ENCODE measurements at regions not wholly inside any gene's neighbourhood (a gene's known extent, or its start where the extent isn't known, plus 50 kb on each side); places are given as distances from the start of the nearest gene placed in this dataset.
A peak's percentile ranks its signal among the peaks of the same experiment; 100 is the strongest.

- no peak for DNase-seq (ENCODE audit: low read depth)
Observed at GRCh38 chr12:123100882-123101281, 50.0 kb downstream of the PITPNM2 start.

DNA sequence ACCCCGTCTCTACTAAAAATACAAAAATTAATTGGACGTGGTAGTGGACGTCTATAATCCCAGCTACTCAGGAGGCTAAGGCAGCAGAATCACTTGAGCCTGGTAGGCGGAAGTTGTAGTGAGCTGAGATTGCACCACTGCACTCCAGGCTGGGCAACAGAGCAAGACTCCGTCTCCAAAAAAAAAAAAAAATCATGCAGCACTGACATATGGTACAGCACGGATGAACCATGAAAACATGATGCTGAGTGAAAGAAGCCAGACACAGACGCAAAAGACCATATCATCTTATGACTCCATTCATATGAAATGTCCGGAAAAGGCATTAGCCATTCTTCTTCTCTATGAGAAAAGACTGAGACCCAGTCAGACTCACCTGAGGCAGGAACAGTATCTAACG is 50.4 kb downstream of the PITPNM2 start:
- DNase-seq (ENCODE audit: low read depth), result no peak

GRCh38 chr12:123099560-123100192 is 51.2 kb downstream of the PITPNM2 start:
- no peak for DNase-seq (ENCODE audit: low read depth)

DNA sequence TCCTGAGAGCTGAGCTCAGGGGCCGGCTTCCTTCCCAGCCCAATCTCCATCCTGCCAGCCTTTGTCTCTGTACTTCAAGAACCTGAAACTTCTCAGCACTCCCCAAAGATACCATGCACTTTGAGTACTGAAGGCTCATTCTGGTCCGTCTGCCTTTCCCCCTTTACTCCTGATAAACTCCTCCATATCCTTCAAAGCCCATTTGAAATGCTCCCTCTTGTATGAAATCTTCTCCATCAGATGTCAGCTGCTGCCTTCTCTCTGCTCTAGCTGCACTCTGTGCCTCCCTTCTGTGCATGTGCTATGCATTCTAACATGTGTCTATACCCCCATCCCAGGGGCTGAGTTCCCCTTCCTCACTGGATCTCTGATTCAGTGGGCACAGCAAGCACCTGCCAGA is 52.1 kb downstream of the PITPNM2 start:
- no peak for DNase-seq (ENCODE audit: low read depth)

DNA sequence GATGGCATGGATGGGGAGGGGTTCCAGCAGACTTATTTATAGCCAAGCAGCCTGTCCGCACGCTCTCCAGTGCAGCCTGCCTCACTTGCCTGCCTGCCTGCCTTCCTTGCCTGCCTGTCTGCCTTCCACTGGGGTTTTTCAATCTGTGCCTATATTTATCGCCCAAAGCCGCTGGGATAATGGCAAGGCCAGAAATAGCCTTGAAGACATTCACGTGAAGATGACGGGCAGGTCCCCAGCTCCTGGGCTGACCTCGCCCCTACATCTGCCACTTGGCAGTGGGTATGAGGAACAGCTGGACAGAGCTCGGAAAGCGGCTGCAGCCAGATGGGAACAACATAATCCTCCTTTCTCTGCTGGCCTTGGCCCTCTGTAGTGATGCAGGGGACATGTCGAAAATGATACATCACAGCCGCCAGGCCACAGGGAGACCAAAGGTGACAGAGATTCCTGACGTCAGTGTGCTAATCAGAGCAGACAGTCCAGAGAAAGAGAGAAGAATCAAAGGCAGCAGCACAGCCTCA is 53.3 kb downstream of the PITPNM2 start:
- DNase-seq (ENCODE audit: low read depth), result no peak

- DNase-seq (ENCODE audit: low read depth), result no peak
Observed at GRCh38 chr12:123096741-123097140, 54.1 kb downstream of the PITPNM2 start.

DNA sequence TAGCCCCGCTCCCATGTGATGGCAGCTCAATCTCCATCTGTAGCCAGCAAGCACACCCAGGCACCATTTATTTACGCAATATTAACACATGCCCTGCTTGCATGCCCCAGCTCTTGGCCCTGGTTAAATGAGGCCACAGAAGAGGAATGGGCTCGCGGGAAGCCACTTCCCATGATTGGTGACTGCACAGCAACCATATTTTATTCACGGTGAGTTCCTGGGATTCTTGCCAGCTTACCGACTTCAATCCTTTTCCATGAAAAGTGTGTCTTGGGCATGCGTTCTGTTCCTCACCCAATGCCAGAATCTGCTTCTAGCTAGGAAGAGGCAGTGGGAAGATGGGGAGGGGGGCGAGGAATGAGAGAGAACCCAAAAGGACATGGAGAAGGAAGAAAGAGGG is 54.7 kb downstream of the PITPNM2 start:
- DNase-seq (ENCODE audit: low read depth), result no peak

- DNase-seq (ENCODE audit: low read depth), result no peak
Observed at GRCh38 chr12:123095078-123095881, 55.6 kb downstream of the PITPNM2 start.

DNA sequence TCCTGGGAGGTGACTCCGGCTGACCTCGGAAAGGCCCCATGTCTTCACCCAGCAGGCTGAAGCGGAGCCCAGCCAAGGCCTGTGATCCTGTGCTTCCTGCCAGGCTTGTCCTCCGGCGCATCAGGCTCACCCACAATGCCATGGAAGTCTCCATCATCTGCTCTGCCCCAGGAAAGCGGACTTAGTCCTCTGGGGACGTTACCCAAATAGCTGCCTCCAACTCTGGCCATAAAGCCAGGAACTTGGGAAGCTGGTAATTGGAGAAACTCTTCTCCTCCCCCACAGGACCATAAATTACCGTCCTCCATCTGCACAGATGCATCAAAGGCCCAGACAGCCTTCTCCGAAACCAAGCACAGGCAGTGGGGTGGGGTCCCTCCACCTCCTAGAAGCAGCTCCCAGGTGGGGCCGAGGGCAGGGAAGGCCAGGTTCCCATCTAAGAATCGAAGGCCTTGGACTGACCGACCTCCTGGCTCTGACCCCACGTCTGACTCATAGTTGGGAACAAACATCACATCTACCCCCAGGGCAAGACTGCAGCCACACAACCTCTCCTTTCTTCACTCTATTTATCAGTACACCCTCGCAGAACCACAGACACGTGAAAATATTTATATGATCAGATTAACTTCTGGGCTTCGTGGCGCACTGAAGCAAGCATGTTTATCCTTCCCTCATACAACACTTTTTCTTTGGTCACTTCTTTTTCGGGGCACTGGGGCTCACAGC is 56.4 kb downstream of the PITPNM2 start:
- no peak for DNase-seq (ENCODE audit: low read depth)

GRCh38 chr12:123092866-123093265 is 58.0 kb downstream of the PITPNM2 start:
- no peak for DNase-seq (ENCODE audit: low read depth)

DNA sequence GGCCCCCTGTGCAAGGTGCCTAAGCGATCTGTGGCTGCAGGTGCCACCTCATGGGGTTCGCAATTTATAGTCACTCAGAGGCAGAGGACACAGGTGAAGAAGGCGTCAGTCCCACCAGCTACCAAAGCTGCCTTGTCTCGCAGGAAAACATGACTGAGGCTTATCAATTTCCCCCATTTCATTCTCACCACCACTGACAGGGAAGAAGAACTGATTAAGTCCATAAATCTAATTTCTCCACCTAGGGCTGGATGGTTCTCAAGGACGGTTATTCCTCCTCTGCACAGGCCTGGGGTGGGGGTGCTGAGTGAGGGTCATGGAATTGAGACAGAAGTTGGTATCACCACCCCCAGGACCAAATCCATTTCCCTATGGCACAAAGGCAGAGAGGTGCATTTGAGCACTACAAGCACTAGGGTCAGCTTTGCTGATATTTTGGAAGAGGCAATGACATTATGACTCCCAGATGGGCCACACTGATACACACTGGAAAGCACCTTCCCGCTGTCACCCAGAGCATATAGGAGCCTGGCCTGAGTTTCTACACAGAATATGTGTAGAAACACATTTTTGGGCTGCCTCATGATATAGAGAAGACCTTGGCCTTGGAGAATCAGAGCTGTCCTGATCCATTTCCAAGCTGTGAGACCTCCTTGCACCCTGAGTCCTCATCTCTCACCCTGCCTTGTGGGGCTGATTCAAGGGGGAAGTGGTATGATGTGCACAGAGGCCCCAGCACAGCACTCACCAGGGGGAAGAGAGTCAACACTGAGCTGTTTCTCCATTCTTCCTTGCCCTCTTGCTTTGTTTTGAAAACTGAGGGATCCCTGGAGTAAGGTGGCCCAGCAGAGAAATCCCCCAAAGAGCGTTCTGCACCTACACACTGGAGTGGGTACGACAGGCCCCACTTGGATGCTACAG is 59.4 kb downstream of the PITPNM2 start:
- DNase-seq (ENCODE audit: low read depth), result no peak

DNA sequence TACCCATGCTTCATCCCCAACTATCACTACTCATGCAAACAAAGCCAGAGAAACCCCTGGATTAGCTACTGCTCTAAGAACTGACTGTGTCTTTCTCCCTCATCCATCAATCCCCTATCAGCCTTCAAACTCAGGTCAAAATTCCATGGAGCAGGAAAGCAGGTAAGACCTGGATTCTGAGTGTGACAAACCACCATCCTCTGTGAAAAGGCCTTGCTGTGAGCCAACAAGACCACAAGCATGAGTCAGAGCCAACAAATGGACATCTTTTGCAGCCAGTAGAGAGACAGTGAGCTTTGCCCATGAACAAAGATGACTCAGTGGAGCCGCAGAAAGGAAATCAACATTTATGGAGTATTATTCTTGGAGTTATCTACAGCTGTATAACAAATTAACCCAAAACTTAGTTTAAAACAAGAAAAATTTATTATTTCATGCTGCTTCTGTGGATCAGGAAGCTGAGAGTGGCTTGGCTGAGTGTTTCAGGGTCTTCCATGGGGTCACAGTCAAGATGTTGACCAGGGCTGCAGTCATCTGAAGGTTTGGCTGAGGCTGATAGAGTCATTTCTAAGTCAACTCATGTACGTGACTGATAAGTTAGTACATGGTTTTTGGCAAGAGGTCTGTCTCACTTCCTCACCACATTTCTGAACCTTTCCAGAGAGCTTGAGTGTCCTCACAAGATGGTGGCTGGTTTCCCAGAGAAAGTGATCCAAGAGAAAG is 61.1 kb downstream of the PITPNM2 start:
- peak; percentile 95 for DNase-seq (ENCODE audit: low read depth)

- no peak for DNase-seq (ENCODE audit: low read depth)
Observed at GRCh38 chr12:123089140-123089539, 61.8 kb downstream of the PITPNM2 start.

- no peak for DNase-seq (ENCODE audit: low read depth)
Observed at GRCh38 chr12:123085730-123086487, 65.0 kb downstream of the PITPNM2 start.

DNA sequence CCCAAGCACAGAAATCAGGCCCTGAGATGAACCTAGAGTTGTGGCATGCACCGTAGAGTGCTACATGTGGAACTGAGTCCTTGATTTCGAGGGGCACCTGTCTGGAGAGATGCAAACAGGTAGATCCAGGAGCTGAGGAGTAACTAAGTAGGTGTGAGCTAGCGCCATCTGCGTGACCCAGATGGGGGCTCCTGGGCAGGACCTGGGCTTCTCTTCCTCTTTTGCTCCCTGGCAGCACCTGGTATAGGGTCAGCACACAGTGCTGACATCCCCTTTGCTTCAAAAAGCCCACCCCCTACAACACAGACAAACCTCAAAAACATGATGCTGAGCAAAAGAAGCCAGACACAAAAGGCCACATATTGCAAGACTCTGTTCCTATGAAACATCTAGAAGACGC is 65.8 kb downstream of the PITPNM2 start:
- no peak for DNase-seq (ENCODE audit: low read depth)

- DNase-seq (ENCODE audit: low read depth), result no peak
Observed at GRCh38 chr12:123083661-123084571, 67.0 kb downstream of the PITPNM2 start.

DNA sequence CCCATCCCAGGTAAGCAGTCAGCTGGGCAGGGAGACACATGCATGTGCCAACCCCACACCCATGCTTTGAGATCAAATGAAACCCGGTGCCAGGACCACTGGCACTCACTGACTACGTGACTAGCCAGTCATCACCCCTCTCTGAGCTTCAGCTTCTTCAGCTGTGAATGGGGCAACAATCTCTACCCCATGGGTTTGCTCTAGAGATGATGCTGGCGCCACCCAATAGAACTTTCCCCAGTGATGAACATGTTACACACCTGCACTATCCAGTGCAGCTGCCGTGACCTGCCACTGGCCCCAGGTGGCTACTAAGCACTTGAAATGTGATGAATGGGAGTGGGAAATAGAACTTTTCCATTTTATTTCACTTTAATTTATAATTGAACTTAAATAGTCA is 70.3 kb downstream of the PITPNM2 start:
- DNase-seq (ENCODE audit: low read depth), result no peak

GRCh38 chr12:123078531-123079155 is 72.2 kb downstream of the PITPNM2 start:
- no peak for DNase-seq (ENCODE audit: low read depth)

GRCh38 chr12:123078120-123078465 is 72.8 kb downstream of the PITPNM2 start:
- DNase-seq (ENCODE audit: low read depth), result no peak

Measured in non-pigmented ciliary epithelial cell (primary cell).